HEK293T (cell line): ENCODE measurements at regions not wholly inside any gene's neighbourhood (a gene's known extent, or its start where the extent isn't known, plus 50 kb on each side); places are given as distances from the start of the nearest gene placed in this dataset.

Source experiments
- CTCF ChIA-PET: fragments of 350-600 bp; formaldehyde crosslinking; extraction: SDS; loops from one replicate; lab custom pipeline; 2021; ENCODE audit warnings: antibody characterized with exemption, inconsistent platforms; lab: Yijun Ruan, JAX
- POLR2A ChIA-PET: fragments of 350-600 bp; formaldehyde crosslinking; extraction: SDS; loops from one replicate; lab custom pipeline; 2020; ENCODE audit warnings: antibody characterized with exemption, inconsistent platforms; lab: Yijun Ruan, JAX
- DNase-seq: peaks from one replicate; pipeline ENCODE4 v3.0.0; 2012; ENCODE audit warnings: mixed read lengths; ENCODE audit errors: extremely low spot score
- ARNT ChIP-seq: fragments of 450-650 bp; IDR thresholded peaks from 2 replicates; pipeline ENCODE4 v1.6.1; 2017; ENCODE audit warnings: mild to moderate bottlenecking
- BHLHE40 ChIP-seq: fragments of 450-650 bp; IDR thresholded peaks from 2 replicates; pipeline ENCODE4 v1.6.1; 2016; ENCODE audit warnings: mild to moderate bottlenecking, moderate library complexity, borderline replicate concordance
- CTBP1 ChIP-seq: fragments of 450-650 bp; IDR thresholded peaks from 2 replicates; pipeline ENCODE4 v1.6.1; 2016; ENCODE audit warnings: borderline replicate concordance
- ELF4 ChIP-seq: fragments of 450-650 bp; IDR thresholded peaks from 2 replicates; pipeline ENCODE4 v1.6.1; 2017; ENCODE audit warnings: antibody characterized with exemption
- FOXA1 ChIP-seq: fragments of 450-650 bp; IDR thresholded peaks from 2 replicates; pipeline ENCODE4 v1.6.1; 2016; ENCODE audit warnings: mild to moderate bottlenecking
- FOXK2 ChIP-seq: fragments of 450-650 bp; IDR thresholded peaks from 2 replicates; pipeline ENCODE4 v1.6.1; 2016; ENCODE audit warnings: mild to moderate bottlenecking
- FOXM1 ChIP-seq: fragments of 450-650 bp; IDR thresholded peaks from 2 replicates; pipeline ENCODE4 v1.6.1; 2017; ENCODE audit warnings: mild to moderate bottlenecking, borderline replicate concordance
- HDGF ChIP-seq: fragments of 450-650 bp; IDR thresholded peaks from 2 replicates; pipeline ENCODE4 v1.6.1; 2017; ENCODE audit warnings: antibody characterized with exemption, borderline replicate concordance
- L3MBTL2 ChIP-seq: fragments of 450-650 bp; conservative IDR thresholded peaks from 2 replicates; pipeline ENCODE4 v1.6.1; 2016; ENCODE audit warnings: mild to moderate bottlenecking
- LEF1 ChIP-seq: fragments of 450-650 bp; IDR thresholded peaks from 2 replicates; pipeline ENCODE4 v1.6.1; 2017; ENCODE audit warnings: mild to moderate bottlenecking, borderline replicate concordance
- NFRKB ChIP-seq: fragments of 450-650 bp; IDR thresholded peaks from 2 replicates; pipeline ENCODE4 v1.6.1; 2016; ENCODE audit warnings: mild to moderate bottlenecking, moderate library complexity
- PKNOX1 ChIP-seq: fragments of 450-650 bp; IDR thresholded peaks from 2 replicates; pipeline ENCODE4 v1.6.1; 2016
- SP1 ChIP-seq: fragments of 450-650 bp; IDR thresholded peaks from 2 replicates; pipeline ENCODE4 v1.6.1; 2017
- SUZ12 ChIP-seq: fragments of 450-650 bp; IDR thresholded peaks from 2 replicates; pipeline ENCODE4 v1.6.1; 2016; ENCODE audit warnings: mild to moderate bottlenecking
- TARDBP ChIP-seq: fragments of 450-650 bp; IDR thresholded peaks from 2 replicates; pipeline ENCODE4 v1.6.1; 2016
- ZNF384 ChIP-seq: fragments of 450-650 bp; IDR thresholded peaks from 2 replicates; pipeline ENCODE4 v1.6.1; 2016

DNA sequence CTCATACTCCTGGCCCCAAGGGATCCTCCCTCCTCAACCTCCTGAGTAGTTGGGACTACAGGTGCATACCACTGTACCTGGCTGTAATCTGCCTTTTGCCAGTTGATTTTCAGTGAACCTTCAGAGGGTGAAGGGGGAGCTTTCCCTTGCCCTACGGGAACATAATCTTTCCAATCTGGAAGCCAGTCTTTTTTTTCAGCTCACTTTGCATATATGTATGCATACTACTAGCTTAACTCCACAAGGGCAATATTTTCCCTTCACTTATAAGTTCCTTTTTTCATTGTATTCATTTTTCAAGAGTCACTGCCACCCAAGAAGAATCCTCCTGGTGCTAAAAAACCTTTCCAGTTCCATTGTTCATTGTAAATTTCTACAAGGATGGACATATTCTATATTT is 53.4 kb upstream of the GCM1 start:
- CTCF ChIA-PET = no interaction called here
- POLR2A ChIA-PET = no interaction called here
- no peak for DNase-seq
- no peak for TF ChIP-seq NFRKB
- TF ChIP-seq CTBP1 = no peak
- no peak for TF ChIP-seq ZNF384
- no peak for TF ChIP-seq LEF1
- no peak for TF ChIP-seq SUZ12
- TF ChIP-seq HDGF = no peak
- no peak for TF ChIP-seq FOXM1
- no peak for TF ChIP-seq PKNOX1
- TF ChIP-seq TARDBP = no peak
- no peak for TF ChIP-seq ELF4
- no peak for TF ChIP-seq FOXK2
- no peak for TF ChIP-seq L3MBTL2
- no peak for TF ChIP-seq BHLHE40
- TF ChIP-seq ARNT = no peak
- no peak for TF ChIP-seq SP1
- TF ChIP-seq FOXA1 = no peak

DNA sequence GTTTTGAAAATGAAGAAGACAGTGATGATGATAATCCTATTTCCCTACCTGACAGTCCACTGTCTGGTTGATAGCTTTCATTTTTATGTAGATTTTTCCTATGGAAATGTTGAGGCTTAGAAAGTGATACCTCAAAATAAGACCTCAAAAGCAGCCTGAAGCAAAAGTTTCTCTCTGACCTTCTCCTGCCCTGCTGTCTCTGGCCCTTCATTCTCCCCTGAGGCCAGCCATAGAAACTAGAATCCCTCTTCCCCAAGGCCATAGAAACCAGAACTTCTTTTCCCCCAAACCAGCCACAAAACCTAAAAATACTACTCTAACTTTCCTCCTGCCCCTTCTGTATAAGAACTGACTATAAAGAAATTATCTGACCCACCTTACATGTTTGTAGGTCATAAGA is 52.6 kb upstream of the GCM1 start:
- CTCF ChIA-PET = no interaction called here
- POLR2A ChIA-PET = no interaction called here
- DNase-seq = no peak
- TF ChIP-seq PKNOX1 (no peak), SUZ12 (no peak), SP1 (no peak), FOXM1 (no peak)

GRCh38 chr6:53199765-53200164 is 51.1 kb upstream of the GCM1 start:
- no peak for TF ChIP-seq BHLHE40
- TF ChIP-seq TARDBP = no peak
- TF ChIP-seq NFRKB = no peak
- no peak for TF ChIP-seq SUZ12
- TF ChIP-seq ELF4 = no peak
- no peak for TF ChIP-seq SP1
- no peak for TF ChIP-seq HDGF
- TF ChIP-seq ZNF384 = no peak
- TF ChIP-seq CTBP1 = no peak
- no peak for TF ChIP-seq FOXA1
- no peak for TF ChIP-seq PKNOX1
- TF ChIP-seq FOXK2 = no peak
- no peak for TF ChIP-seq L3MBTL2
- no peak for TF ChIP-seq LEF1
- POLR2A ChIA-PET = no interaction called here
- DNase-seq = no peak
- CTCF ChIA-PET = no interaction called here

- CTCF ChIA-PET = no interaction called here
- DNase-seq = no peak
- POLR2A ChIA-PET = no interaction called here
- TF ChIP-seq SP1 = no peak
- TF ChIP-seq NFRKB = no peak
- no peak for TF ChIP-seq L3MBTL2
- TF ChIP-seq ZNF384 = no peak
- TF ChIP-seq FOXK2 = no peak
- no peak for TF ChIP-seq HDGF
- TF ChIP-seq FOXA1 = no peak
- no peak for TF ChIP-seq ELF4
Observed at GRCh38 chr6:53199156-53199555, 50.5 kb upstream of the GCM1 start.
